Loucy (cell line): ENCODE measurements at regions not wholly inside any gene's neighbourhood (a gene's known extent, or its start where the extent isn't known, plus 50 kb on each side); places are given as distances from the start of the nearest gene placed in this dataset.

ENCODE experiments used
- H2AFZ ChIP-seq: fragments of 200-600 bp; sonication (generic); 2 replicates; pipeline ENCODE4 v1.6.0; 2016; ENCODE audit warnings: antibody characterized with exemption, mild to moderate bottlenecking, low read length, moderate library complexity
- H3F3A ChIP-seq: fragments of 200-600 bp; 2 replicates; pipeline ENCODE4 v1.6.0; 2016; ENCODE audit warnings: antibody characterized with exemption, low read depth, mild to moderate bottlenecking
- H3K27me3 ChIP-seq: fragments of 200-600 bp; sonication (generic); 2 replicates; pipeline ENCODE4 v1.6.1; 2014; ENCODE audit warnings: low read length, mild to moderate bottlenecking; ENCODE audit not compliant: insufficient read depth, poor library complexity, severe bottlenecking
- H3K36me3 ChIP-seq: fragments of 200-600 bp; sonication (generic); 2 replicates; pipeline ENCODE4 v1.6.1; 2016; ENCODE audit warnings: low read length; ENCODE audit not compliant: insufficient read depth
- H3K4me1 ChIP-seq: fragments of 200-600 bp; sonication (generic); 2 replicates; pipeline ENCODE4 v1.5.1; 2014; ENCODE audit warnings: low read length, mild to moderate bottlenecking; ENCODE audit not compliant: insufficient read depth, poor library complexity, severe bottlenecking
- H3K4me2 ChIP-seq: fragments of 200-600 bp; sonication (generic); 2 replicates; pipeline ENCODE4 v1.6.0; 2014; ENCODE audit warnings: antibody characterized with exemption, low read length, low read depth, mild to moderate bottlenecking; ENCODE audit not compliant: poor library complexity, severe bottlenecking
- H3K4me3 ChIP-seq: fragments of 200-600 bp; sonication (generic); 2 replicates; pipeline ENCODE4 v1.5.1; 2014; ENCODE audit warnings: low read length, mild to moderate bottlenecking, mixed read lengths; ENCODE audit not compliant: poor library complexity, severe bottlenecking
- H3K79me2 ChIP-seq: fragments of 200-600 bp; sonication (generic); 2 replicates; pipeline ENCODE4 v1.6.1; 2014; ENCODE audit warnings: low read length; ENCODE audit not compliant: insufficient read depth
- H3K9ac ChIP-seq: fragments of 200-600 bp; sonication (generic); 2 replicates; pipeline ENCODE4 v1.6.0; 2014; ENCODE audit warnings: mild to moderate bottlenecking, low read depth, low read length, moderate library complexity; ENCODE audit not compliant: poor library complexity, severe bottlenecking
- H3K9me2 ChIP-seq: fragments of 200-600 bp; sonication (generic); replicated peaks from 2 replicates; pipeline ENCODE4 v1.6.1; 2016; ENCODE audit warnings: low read depth, low read length, mixed read lengths
- H3K9me3 ChIP-seq: fragments of 200-600 bp; sonication (generic); 2 replicates; pipeline ENCODE4 v1.6.1; 2014; ENCODE audit warnings: mild to moderate bottlenecking, antibody characterized with exemption, low read length, low read depth; ENCODE audit not compliant: insufficient read depth
- H4K20me1 ChIP-seq: fragments of 200-600 bp; sonication (generic); 2 replicates; pipeline ENCODE4 v1.6.0; 2014; ENCODE audit warnings: antibody characterized with exemption, low read length, mild to moderate bottlenecking; ENCODE audit not compliant: insufficient read depth, poor library complexity, severe bottlenecking
- EZH2phosphoT487 ChIP-seq: fragments of 200-600 bp; IDR thresholded peaks from 2 replicates; pipeline ENCODE4 v1.6.1; 2018; ENCODE audit warnings: antibody characterized with exemption, mild to moderate bottlenecking, moderate library complexity, borderline replicate concordance
- TF ChIP-seq, protein P1 (sequence below): fragments of 200-600 bp; sonication (generic); conservative IDR thresholded peaks from 2 replicates; pipeline ENCODE4 v1.5.1; 2014; ENCODE audit warnings: mild to moderate bottlenecking, antibody characterized with exemption, low read length

- TF ChIP-seq, protein P1, sequence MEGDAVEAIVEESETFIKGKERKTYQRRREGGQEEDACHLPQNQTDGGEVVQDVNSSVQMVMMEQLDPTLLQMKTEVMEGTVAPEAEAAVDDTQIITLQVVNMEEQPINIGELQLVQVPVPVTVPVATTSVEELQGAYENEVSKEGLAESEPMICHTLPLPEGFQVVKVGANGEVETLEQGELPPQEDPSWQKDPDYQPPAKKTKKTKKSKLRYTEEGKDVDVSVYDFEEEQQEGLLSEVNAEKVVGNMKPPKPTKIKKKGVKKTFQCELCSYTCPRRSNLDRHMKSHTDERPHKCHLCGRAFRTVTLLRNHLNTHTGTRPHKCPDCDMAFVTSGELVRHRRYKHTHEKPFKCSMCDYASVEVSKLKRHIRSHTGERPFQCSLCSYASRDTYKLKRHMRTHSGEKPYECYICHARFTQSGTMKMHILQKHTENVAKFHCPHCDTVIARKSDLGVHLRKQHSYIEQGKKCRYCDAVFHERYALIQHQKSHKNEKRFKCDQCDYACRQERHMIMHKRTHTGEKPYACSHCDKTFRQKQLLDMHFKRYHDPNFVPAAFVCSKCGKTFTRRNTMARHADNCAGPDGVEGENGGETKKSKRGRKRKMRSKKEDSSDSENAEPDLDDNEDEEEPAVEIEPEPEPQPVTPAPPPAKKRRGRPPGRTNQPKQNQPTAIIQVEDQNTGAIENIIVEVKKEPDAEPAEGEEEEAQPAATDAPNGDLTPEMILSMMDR = peak; percentile 98
- TF ChIP-seq EZH2phosphoT487 = no peak
- Histone ChIP-seq H3K9me2 (no peaks in the 10 kb centered on the region), H4K20me1 (no peaks in the 10 kb centered on the region), H3K4me2 (no peak overlapping the region), H2AFZ (no peak overlapping the region), H3F3A (no peaks in the 10 kb centered on the region), H3K4me3 (no peak overlapping the region), H3K36me3 (no peaks in the 10 kb centered on the region), H3K9me3 (no peaks in the 10 kb centered on the region), H3K79me2 (no peaks in the 10 kb centered on the region), H3K9ac (no peak overlapping the region), H3K27me3 (peaks cover 5% of the 10 kb centered on the region), H3K4me1 (peaks cover 5% of the 10 kb centered on the region)
Measured at GRCh38 chr20:41697861-41698559, 79.8 kb upstream of the CHD6 start.

DNA sequence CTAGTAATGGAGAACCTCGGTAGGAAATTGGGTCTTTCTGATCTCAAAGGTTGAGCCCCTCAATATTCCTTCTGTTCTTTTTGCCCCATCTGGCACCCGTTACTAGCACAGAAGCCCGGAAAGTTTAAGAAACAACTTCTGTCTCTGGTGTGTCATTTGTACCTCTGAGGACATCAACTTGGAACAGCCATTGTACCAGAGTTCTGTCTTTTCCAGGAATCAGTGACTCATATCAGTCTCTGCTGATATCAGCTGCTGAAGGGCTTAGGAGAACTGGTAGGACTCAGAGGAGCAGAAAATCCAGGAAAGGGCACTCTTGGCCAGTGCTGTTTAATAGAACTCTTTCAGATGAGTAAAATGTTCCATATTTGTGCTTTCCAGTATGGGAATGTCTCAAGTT lies 78.3 kb upstream of the CHD6 start:
- Histone ChIP-seq H3K9me2 (no peaks in the 10 kb centered on the region), H3K9ac (no peak overlapping the region), H3K4me1 (peaks cover 12% of the 10 kb centered on the region), H3K9me3 (no peaks in the 10 kb centered on the region), H3F3A (no peaks in the 10 kb centered on the region), H2AFZ (no peak overlapping the region), H3K36me3 (no peaks in the 10 kb centered on the region), H3K79me2 (no peaks in the 10 kb centered on the region), H3K4me3 (no peak overlapping the region), H3K27me3 (peaks cover 5% of the 10 kb centered on the region), H3K4me2 (no peak overlapping the region), H4K20me1 (no peaks in the 10 kb centered on the region)
- no peak for TF ChIP-seq EZH2phosphoT487
- TF ChIP-seq, protein P1 = no peak

GRCh38 chr20:41694796-41695195 lies 76.6 kb upstream of the CHD6 start:
- Histone ChIP-seq H3K4me3 (no peak overlapping the region), H3K79me2 (no peaks in the 10 kb centered on the region), H3K4me2 (no peak overlapping the region), H3F3A (no peaks in the 10 kb centered on the region), H3K9ac (no peak overlapping the region), H3K9me2 (no peaks in the 10 kb centered on the region), H2AFZ (no peak overlapping the region), H4K20me1 (no peaks in the 10 kb centered on the region), H3K4me1 (peaks cover 12% of the 10 kb centered on the region), H3K27me3 (peaks cover 5% of the 10 kb centered on the region), H3K9me3 (no peaks in the 10 kb centered on the region), H3K36me3 (no peaks in the 10 kb centered on the region)
- TF ChIP-seq, protein P1 = no peak
- TF ChIP-seq EZH2phosphoT487 = no peak
